ENCODE measurements at regions not wholly inside any gene's neighbourhood (a gene's known extent, or its start where the extent isn't known, plus 50 kb on each side); places are given as distances from the start of the nearest gene placed in this dataset.
A peak's percentile ranks its signal among the peaks of the same experiment; 100 is the strongest.

GRCh38 chr15:46312133-46312740 lies 677.4 kb downstream of the SQOR start:
- Histone ChIP-seq H3K27ac (ENCODE audit: low read depth in 1 of 2, low read length in 2 of 2) (no peak overlapping the region), H3K27me3 (ENCODE audit: control insufficient read depth in 4 of 4, insufficient read depth in 4 of 4, low read length in 3 of 4) (no peaks in the 10 kb centered on the region)
- DNase-seq (ENCODE audit: low spot score): peak; percentile 66

GRCh38 chr15:46315434-46315833 lies 680.6 kb downstream of the SQOR start:
- Histone ChIP-seq H3K36me3 (ENCODE audit: control insufficient read depth in 4 of 4, insufficient read depth in 3 of 4, low read depth in 1 of 4, low read length in 3 of 4) (no peaks in the 10 kb centered on the region), H3K4me3 (ENCODE audit: low read depth in 1 of 3, low read length in 3 of 3) (no peak overlapping the region), H3K4me1 (ENCODE audit: control insufficient read depth in 4 of 4, insufficient read depth in 4 of 4, low read length in 3 of 4) (no peaks in the 10 kb centered on the region), H3K27ac (ENCODE audit: low read depth in 1 of 2, low read length in 2 of 2) (no peak overlapping the region), H3K27me3 (ENCODE audit: control insufficient read depth in 4 of 4, insufficient read depth in 4 of 4, low read length in 3 of 4) (no peaks in the 10 kb centered on the region), H3K9me3 (ENCODE audit: control insufficient read depth in 4 of 4, low read length in 3 of 4) (no peaks in the 10 kb centered on the region), H3K9ac (ENCODE audit: low read depth in 1 of 2, low read length in 2 of 2) (no peak overlapping the region)
- WGBS: 32% methylated on average over 3 of the region's 3 CpGs
- DNase-seq (ENCODE audit: low spot score): no peak
- TF ChIP-seq NR2F2 (IDR thresholded peaks at IDR 0.05) (no peak), HNF4G (IDR thresholded peaks at IDR 0.05) (no peak), FOXA1 (IDR thresholded peaks at IDR 0.05) (no peak), TAF1 (conservative IDR thresholded peaks at IDR 0.05) (no peak), ATF3 (IDR thresholded peaks at IDR 0.05) (no peak), REST (IDR thresholded peaks at IDR 0.05) (no peak)
- TF ChIP-seq, protein P1, sequence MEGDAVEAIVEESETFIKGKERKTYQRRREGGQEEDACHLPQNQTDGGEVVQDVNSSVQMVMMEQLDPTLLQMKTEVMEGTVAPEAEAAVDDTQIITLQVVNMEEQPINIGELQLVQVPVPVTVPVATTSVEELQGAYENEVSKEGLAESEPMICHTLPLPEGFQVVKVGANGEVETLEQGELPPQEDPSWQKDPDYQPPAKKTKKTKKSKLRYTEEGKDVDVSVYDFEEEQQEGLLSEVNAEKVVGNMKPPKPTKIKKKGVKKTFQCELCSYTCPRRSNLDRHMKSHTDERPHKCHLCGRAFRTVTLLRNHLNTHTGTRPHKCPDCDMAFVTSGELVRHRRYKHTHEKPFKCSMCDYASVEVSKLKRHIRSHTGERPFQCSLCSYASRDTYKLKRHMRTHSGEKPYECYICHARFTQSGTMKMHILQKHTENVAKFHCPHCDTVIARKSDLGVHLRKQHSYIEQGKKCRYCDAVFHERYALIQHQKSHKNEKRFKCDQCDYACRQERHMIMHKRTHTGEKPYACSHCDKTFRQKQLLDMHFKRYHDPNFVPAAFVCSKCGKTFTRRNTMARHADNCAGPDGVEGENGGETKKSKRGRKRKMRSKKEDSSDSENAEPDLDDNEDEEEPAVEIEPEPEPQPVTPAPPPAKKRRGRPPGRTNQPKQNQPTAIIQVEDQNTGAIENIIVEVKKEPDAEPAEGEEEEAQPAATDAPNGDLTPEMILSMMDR (IDR thresholded peaks at IDR 0.05; ENCODE audit: low read depth, low read length, missing input control): no peak

More at GRCh38 chr15:46312133-46312740, 677.4 kb downstream of the SQOR start:
- no peak overlapping the region for H3K9ac ChIP-seq (ENCODE audit: low read depth in 1 of 2, low read length in 2 of 2)
- H3K36me3 ChIP-seq (ENCODE audit: control insufficient read depth in 4 of 4, insufficient read depth in 3 of 4, low read depth in 1 of 4, low read length in 3 of 4): no peaks in the 10 kb centered on the region
- no peaks in the 10 kb centered on the region for H3K4me1 ChIP-seq (ENCODE audit: control insufficient read depth in 4 of 4, insufficient read depth in 4 of 4, low read length in 3 of 4)
- H3K4me3 ChIP-seq (ENCODE audit: low read depth in 1 of 3, low read length in 3 of 3): no peak overlapping the region
- no peaks in the 10 kb centered on the region for H3K9me3 ChIP-seq (ENCODE audit: control insufficient read depth in 4 of 4, low read length in 3 of 4)
- TF ChIP-seq, protein P1 (IDR thresholded peaks at IDR 0.05; ENCODE audit: low read depth, low read length, missing input control): peak; percentile 89
- TF ChIP-seq RAD21 (IDR thresholded peaks at IDR 0.05): peak; percentile 97 to 99
- no peak for TF ChIP-seq GABPA (IDR thresholded peaks at IDR 0.05 in 1 of 2, conservative IDR thresholded peaks at IDR 0.05 in 1 of 2)
- 13% methylated on average over 2 of the region's 2 CpGs for WGBS
